GM12878 (cell line): ENCODE measurements at regions not wholly inside any gene's neighbourhood (a gene's known extent, or its start where the extent isn't known, plus 50 kb on each side); places are given as distances from the start of the nearest gene placed in this dataset.

Experiments
- ATAC-seq: fragments of 200-7000 bp; cut with Tn5 transposase; 3 replicates; pipeline ENCODE4 v1.9.1; 2020; ENCODE audit warnings: mild to moderate bottlenecking, moderate library complexity
- BruUV-seq: library from RNA; stranded (reverse); fragments of 400-500 nt; replicated peaks from 2 replicates; lab custom pipeline; 2021; lab: Mats Ljungman, UMichigan
- CTCF ChIA-PET: fragments of 300-600 bp; sonication (Branson Sonifier 250); formaldehyde crosslinking; extraction: SDS; loops from one replicate; lab custom pipeline; 2021; ENCODE audit warnings: inconsistent platforms; lab: Yijun Ruan, JAX
- POLR2A ChIA-PET: fragments of 350-600 bp; formaldehyde crosslinking; extraction: SDS; loops from one replicate; lab custom pipeline; 2021; ENCODE audit warnings: inconsistent platforms; lab: Charles Lee
- RAD21 ChIA-PET: fragments of 300-600 bp; sonication (Branson Sonifier 250); formaldehyde crosslinking; loops from one replicate; lab custom pipeline; 2023; ENCODE audit warnings: antibody characterized with exemption; ENCODE audit not compliant: unreplicated experiment; lab: Charles Lee
- SMC1A ChIA-PET: fragments of 300-600 bp; sonication (Branson Sonifier 250); formaldehyde crosslinking; loops from one replicate; lab custom pipeline; 2023; ENCODE audit not compliant: unreplicated experiment, uncharacterized antibody; lab: Charles Lee
- DNase-seq: peaks from one replicate; pipeline ENCODE4 v3.0.0-alpha.2; 2011; ENCODE audit warnings: low read depth, low spot score
- FAIRE-seq: peaks from 3 replicates; lab custom pipeline; 2011; peaks lifted over from hg19 to GRCh38; lab: Jason Lieb, UNC
- H2AFZ ChIP-seq: 2 replicates; pipeline ENCODE4 v1.6.0; 2011; ENCODE audit warnings: low read depth, low read length, control low read depth; ENCODE audit not compliant: control insufficient read depth
- H3K27ac ChIP-seq: 2 replicates; pipeline ENCODE4 v1.5.1; 2011; ENCODE audit warnings: control low read depth; ENCODE audit not compliant: control insufficient read depth, insufficient read depth
- H3K27me3 ChIP-seq, 2 experiments: replicated peaks in 1 of 2; 2 replicates each; pipeline versions ENCODE4 v1.6.0 to v1.6.1; 2011; ENCODE audit warnings: low read length in 1 of 2; ENCODE audit not compliant: control insufficient read depth in 2 of 2, insufficient read depth in 2 of 2
- H3K36me3 ChIP-seq, 2 experiments: 2 replicates each; pipeline ENCODE4 v1.5.1; 2011; ENCODE audit warnings: low read length in 1 of 2; ENCODE audit not compliant: control insufficient read depth in 2 of 2, insufficient read depth in 2 of 2
- H3K4me1 ChIP-seq: 2 replicates; pipeline ENCODE4 v1.6.1; 2011; ENCODE audit warnings: mild to moderate bottlenecking, low read length, moderate library complexity, mixed read lengths; ENCODE audit not compliant: control insufficient read depth, insufficient read depth
- H3K4me2 ChIP-seq: 2 replicates; pipeline ENCODE4 v1.6.0; 2011; ENCODE audit warnings: control low read depth; ENCODE audit not compliant: control insufficient read depth, insufficient read depth
- H3K4me3 ChIP-seq: fragments of 200-600 bp; sonication (generic); 2 replicates; pipeline ENCODE4 v1.5.1; 2016
- H3K79me2 ChIP-seq: 2 replicates; pipeline ENCODE4 v1.6.0; 2011; ENCODE audit warnings: low read length; ENCODE audit not compliant: control insufficient read depth, insufficient read depth
- H3K9ac ChIP-seq: 2 replicates; pipeline ENCODE4 v1.8.0; 2011; ENCODE audit warnings: low read length, control low read depth, mixed read lengths; ENCODE audit not compliant: control insufficient read depth, insufficient read depth
- H3K9me3 ChIP-seq: replicated peaks from 3 replicates; pipeline ENCODE4 v1.5.1; 2011; ENCODE audit warnings: mild to moderate bottlenecking, low read length; ENCODE audit not compliant: control insufficient read depth, insufficient read depth
- H4K20me1 ChIP-seq: 2 replicates; pipeline ENCODE4 v1.6.0; 2011; ENCODE audit not compliant: control insufficient read depth, insufficient read depth
- SIN3A ChIP-seq: IDR thresholded peaks from 2 replicates; pipeline ENCODE4 v1.6.1; 2012; ENCODE audit warnings: low read depth, low read length, improper control_type of control experiment
- WGBS: methylation state at CpG from one replicate; pipeline ENCODE4 v1.1.6; 2016; ENCODE audit warnings: low lambda C conversion rate; ENCODE audit not compliant: insufficient replicate concordance, insufficient coverage; ENCODE audit errors: missing lambda C conversion rate; 5-methylcytosine and 5-hydroxymethylcytosine counted together
- in situ Hi-C: fragments of 300-500 bp; cut with MboI; formaldehyde crosslinking; loops from 9 replicates; pipeline ENCODE4 v1.14.3; 2018; ENCODE audit warnings: mixed read lengths
- intact Hi-C: fragments of 100-400 bp; cut with micrococcal nuclease; formaldehyde crosslinking; loops from one replicate; pipeline ENCODE4 v1.14.2; 2022; ENCODE audit not compliant: unreplicated experiment
- TF ChIP-seq, protein P1 (sequence below): IDR thresholded peaks from 2 replicates; pipeline ENCODE4 v1.6.1; 2011; ENCODE audit warnings: mild to moderate bottlenecking, low read depth, low read length, moderate library complexity; ENCODE audit not compliant: insufficient replicate concordance
- TF ChIP-seq, protein P2 (sequence below), 3 experiments: IDR thresholded peaks in 2 of 3; conservative IDR thresholded peaks in 1 of 3; 2 replicates each; pipeline ENCODE4 v1.5.1; 2011; ENCODE audit warnings: low read depth in 3 of 3, low read length in 3 of 3, mild to moderate bottlenecking in 3 of 3, control low read depth in 2 of 3, moderate library complexity in 2 of 3, inconsistent platforms in 1 of 3, mixed read lengths in 1 of 3; ENCODE audit not compliant: control insufficient read depth in 2 of 3, insufficient read depth in 1 of 3; ENCODE audit errors: extremely low read depth in 1 of 3
- TF ChIP-seq, protein P3 (sequence below): fragments of 450-650 bp; formaldehyde crosslinking; IDR thresholded peaks from 2 replicates; pipeline ENCODE4 v1.5.0; 2022; ENCODE audit warnings: mild to moderate bottlenecking, missing genetic modification characterization

- FAIRE-seq (no peak), ATAC-seq (no peak), DNase-seq (no peak)
- H3K9me3 ChIP-seq = no peaks in the 10 kb centered on the region
- ChIA-PET SMC1A (no interaction called here), CTCF (interaction anchor here (0.7 kb wide), 1 partner anchor 169 kb away, joined by 3 read pairs; no protein-coding TSS in a partner anchor), POLR2A (no interaction called here), RAD21 (no interaction called here)
- in situ Hi-C loops (no loop called here), intact Hi-C loops (no loop called here)
- no peaks in the 10 kb centered on the region for H3K27me3 ChIP-seq
- H3K4me2 ChIP-seq = no peak overlapping the region
- H3K9ac ChIP-seq = no peak overlapping the region
- H3K36me3 ChIP-seq = no peaks in the 10 kb centered on the region
- no peaks in the 10 kb centered on the region for H3K79me2 ChIP-seq
- TF ChIP-seq, protein P1, sequence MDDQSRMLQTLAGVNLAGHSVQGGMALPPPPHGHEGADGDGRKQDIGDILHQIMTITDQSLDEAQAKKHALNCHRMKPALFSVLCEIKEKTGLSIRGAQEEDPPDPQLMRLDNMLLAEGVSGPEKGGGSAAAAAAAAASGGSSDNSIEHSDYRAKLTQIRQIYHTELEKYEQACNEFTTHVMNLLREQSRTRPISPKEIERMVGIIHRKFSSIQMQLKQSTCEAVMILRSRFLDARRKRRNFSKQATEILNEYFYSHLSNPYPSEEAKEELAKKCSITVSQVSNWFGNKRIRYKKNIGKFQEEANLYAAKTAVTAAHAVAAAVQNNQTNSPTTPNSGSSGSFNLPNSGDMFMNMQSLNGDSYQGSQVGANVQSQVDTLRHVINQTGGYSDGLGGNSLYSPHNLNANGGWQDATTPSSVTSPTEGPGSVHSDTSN = no peak
- TF ChIP-seq, protein P2, sequence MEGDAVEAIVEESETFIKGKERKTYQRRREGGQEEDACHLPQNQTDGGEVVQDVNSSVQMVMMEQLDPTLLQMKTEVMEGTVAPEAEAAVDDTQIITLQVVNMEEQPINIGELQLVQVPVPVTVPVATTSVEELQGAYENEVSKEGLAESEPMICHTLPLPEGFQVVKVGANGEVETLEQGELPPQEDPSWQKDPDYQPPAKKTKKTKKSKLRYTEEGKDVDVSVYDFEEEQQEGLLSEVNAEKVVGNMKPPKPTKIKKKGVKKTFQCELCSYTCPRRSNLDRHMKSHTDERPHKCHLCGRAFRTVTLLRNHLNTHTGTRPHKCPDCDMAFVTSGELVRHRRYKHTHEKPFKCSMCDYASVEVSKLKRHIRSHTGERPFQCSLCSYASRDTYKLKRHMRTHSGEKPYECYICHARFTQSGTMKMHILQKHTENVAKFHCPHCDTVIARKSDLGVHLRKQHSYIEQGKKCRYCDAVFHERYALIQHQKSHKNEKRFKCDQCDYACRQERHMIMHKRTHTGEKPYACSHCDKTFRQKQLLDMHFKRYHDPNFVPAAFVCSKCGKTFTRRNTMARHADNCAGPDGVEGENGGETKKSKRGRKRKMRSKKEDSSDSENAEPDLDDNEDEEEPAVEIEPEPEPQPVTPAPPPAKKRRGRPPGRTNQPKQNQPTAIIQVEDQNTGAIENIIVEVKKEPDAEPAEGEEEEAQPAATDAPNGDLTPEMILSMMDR (IDR thresholded peaks at IDR 0.05 in 2 of 3, conservative IDR thresholded peaks at IDR 0.05 in 1 of 3; ENCODE audit: control insufficient read depth in 2 of 3, extremely low read depth in 1 of 3, insufficient read depth in 1 of 3, low read depth in 3 of 3, low read length in 3 of 3) = no peak
- TF ChIP-seq SIN3A = no peak
- TF ChIP-seq, protein P3, sequence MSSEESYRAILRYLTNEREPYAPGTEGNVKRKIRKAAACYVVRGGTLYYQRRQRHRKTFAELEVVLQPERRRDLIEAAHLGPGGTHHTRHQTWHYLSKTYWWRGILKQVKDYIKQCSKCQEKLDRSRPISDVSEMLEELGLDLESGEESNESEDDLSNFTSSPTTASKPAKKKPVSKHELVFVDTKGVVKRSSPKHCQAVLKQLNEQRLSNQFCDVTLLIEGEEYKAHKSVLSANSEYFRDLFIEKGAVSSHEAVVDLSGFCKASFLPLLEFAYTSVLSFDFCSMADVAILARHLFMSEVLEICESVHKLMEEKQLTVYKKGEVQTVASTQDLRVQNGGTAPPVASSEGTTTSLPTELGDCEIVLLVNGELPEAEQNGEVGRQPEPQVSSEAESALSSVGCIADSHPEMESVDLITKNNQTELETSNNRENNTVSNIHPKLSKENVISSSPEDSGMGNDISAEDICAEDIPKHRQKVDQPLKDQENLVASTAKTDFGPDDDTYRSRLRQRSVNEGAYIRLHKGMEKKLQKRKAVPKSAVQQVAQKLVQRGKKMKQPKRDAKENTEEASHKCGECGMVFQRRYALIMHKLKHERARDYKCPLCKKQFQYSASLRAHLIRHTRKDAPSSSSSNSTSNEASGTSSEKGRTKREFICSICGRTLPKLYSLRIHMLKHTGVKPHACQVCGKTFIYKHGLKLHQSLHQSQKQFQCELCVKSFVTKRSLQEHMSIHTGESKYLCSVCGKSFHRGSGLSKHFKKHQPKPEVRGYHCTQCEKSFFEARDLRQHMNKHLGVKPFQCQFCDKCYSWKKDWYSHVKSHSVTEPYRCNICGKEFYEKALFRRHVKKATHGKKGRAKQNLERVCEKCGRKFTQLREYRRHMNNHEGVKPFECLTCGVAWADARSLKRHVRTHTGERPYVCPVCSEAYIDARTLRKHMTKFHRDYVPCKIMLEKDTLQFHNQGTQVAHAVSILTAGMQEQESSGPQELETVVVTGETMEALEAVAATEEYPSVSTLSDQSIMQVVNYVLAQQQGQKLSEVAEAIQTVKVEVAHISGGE (CRISPR knock-in tag) = no peak
- no peaks in the 10 kb centered on the region for H4K20me1 ChIP-seq
- H3K4me1 ChIP-seq = no peaks in the 10 kb centered on the region
- no peak overlapping the region for H3K4me3 ChIP-seq
- no TSS peak for BruUV-seq
- H2AFZ ChIP-seq = no peak overlapping the region
- 6% methylated on average over 2 of the region's 2 CpGs for WGBS
- no peak overlapping the region for H3K27ac ChIP-seq
Measured at GRCh38 chr5:156164306-156164705, 162.7 kb upstream of the SGCD start.
